Adrenal gland (tissue), 9 donors: ENCODE measurements at regions not wholly inside any gene's neighbourhood (a gene's known extent, or its start where the extent isn't known, plus 50 kb on each side); places are given as distances from the start of the nearest gene placed in this dataset.

Experiments
- DNase-seq, 7 donors: peaks; one replicate each; pipeline ENCODE4 v3.0.0-alpha.2; 2019 to 2020
- H3K27ac ChIP-seq, 5 donors: fragments of 200-600 bp; sonication (generic) in 4 of 5; 1 replicate in 3 of 5; 2 replicates in 2 of 5; pipeline versions ENCODE4 v1.5.1 to v1.8.0; 2016 to 2020; ENCODE audit warnings: mild to moderate bottlenecking in 1 of 5
- H3K27me3 ChIP-seq: fragments of 200-600 bp; 2 replicates; pipeline ENCODE4 v1.8.0; 2021
- H3K36me3 ChIP-seq, 2 donors: fragments of 200-600 bp; replicated peaks in 1 of 2; 1 replicate in 1 of 2; 2 replicates in 1 of 2; pipeline versions ENCODE4 v1.5.1 to v1.8.0; 2018 to 2022
- H3K4me1 ChIP-seq, 2 donors: fragments of 200-600 bp; replicated peaks in 1 of 2; 1 replicate in 1 of 2; 2 replicates in 1 of 2; pipeline versions ENCODE4 v1.5.1 to v1.8.0; 2018 to 2021
- H3K4me3 ChIP-seq, 4 donors: fragments of 200-600 bp; sonication (generic) in 3 of 4; one replicate each; pipeline ENCODE4 v1.5.1; 2016 to 2018
- H3K9me3 ChIP-seq, 3 donors: fragments of 200-600 bp; sonication (generic) in 1 of 3; replicated peaks in 1 of 3; 1 replicate in 2 of 3; 2 replicates in 1 of 3; pipeline versions ENCODE4 v1.5.1 to v1.8.0; 2016 to 2021
- POLR2A ChIP-seq, 2 donors: fragments of 450-650 bp; IDR thresholded peaks; one replicate each; pipeline ENCODE4 v1.6.1; 2017; ENCODE audit warnings: antibody characterized with exemption in 2 of 2, mild to moderate bottlenecking in 2 of 2, moderate library complexity in 1 of 2
- WGBS, 4 donors: extraction: QIAGEN DNeasy Blood & Tissue Kit in 2 of 4; methylation state at CpG; one replicate each; pipeline versions ENCODE4 v1.1.5 to v1.1.7; 2013 to 2017; 5-methylcytosine and 5-hydroxymethylcytosine counted together
- intact Hi-C, 2 donors: fragments of 100-400 bp; cut with DNase I; formaldehyde crosslinking; loops; one replicate each; pipeline versions ENCODE4 v1.14.1 to v1.15.0; 2022 to 2023
- TF ChIP-seq, protein P1 (sequence below), 6 experiments: fragments of 450-650 bp in 4 of 6; fragments of 200-600 bp in 2 of 6; sonication (generic) in 1 of 6; IDR thresholded peaks; 1 replicate in 5 of 6; 2 replicates in 1 of 6; pipeline versions ENCODE4 v1.5.1 to v1.8.0; 2016 to 2021; ENCODE audit warnings: antibody characterized with exemption in 6 of 6, mild to moderate bottlenecking in 2 of 6, moderate library complexity in 1 of 6
- donor health status: healthy with polysubstance abuse.
- donor health status: Bipolar disorder and iron deficiency.
- donor health status: DM: yes; HTN: yes; CAD: no.
- donor health status: DM: no; HTN: no; CAD: no.
- donor health status: DM: no; HTN: no; CAD: no.

DNA sequence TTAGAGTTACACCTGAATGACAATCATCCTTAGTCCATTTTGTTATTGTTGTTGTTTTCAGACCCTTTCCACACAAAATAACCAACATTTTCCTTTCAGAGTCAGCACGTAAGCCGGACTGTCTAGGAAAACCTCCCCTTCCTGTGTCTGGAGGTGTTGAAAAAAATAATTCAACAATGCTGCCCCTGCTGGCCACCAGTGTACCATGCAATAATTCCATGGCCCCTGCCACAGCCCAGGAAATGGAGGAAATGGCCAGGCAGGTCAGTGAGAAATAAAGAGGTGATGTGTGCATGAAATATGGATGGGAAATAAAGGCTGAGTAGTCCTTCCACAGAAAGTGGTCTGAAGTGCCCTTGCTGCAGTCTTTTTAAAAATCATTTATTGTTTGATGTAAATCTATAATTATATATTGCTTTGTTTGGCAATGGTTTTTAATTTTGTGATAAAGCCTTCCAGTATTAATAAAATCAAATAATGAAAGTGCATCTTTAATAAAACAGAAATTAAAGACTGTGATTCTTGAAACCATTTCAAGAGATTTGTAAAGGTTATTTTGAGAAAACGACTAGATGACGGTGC, 152.8 kb upstream of the PAPPA start:
- DNase-seq: peak in 1 of 7 donors; percentile 7
- H3K27ac ChIP-seq: no peak overlapping the region
- 59 to 66% (median 64%) methylated on average over 4 of the region's 4 CpGs for WGBS, 4 donors
- TF ChIP-seq, protein P1, sequence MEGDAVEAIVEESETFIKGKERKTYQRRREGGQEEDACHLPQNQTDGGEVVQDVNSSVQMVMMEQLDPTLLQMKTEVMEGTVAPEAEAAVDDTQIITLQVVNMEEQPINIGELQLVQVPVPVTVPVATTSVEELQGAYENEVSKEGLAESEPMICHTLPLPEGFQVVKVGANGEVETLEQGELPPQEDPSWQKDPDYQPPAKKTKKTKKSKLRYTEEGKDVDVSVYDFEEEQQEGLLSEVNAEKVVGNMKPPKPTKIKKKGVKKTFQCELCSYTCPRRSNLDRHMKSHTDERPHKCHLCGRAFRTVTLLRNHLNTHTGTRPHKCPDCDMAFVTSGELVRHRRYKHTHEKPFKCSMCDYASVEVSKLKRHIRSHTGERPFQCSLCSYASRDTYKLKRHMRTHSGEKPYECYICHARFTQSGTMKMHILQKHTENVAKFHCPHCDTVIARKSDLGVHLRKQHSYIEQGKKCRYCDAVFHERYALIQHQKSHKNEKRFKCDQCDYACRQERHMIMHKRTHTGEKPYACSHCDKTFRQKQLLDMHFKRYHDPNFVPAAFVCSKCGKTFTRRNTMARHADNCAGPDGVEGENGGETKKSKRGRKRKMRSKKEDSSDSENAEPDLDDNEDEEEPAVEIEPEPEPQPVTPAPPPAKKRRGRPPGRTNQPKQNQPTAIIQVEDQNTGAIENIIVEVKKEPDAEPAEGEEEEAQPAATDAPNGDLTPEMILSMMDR (IDR thresholded peaks at IDR 0.05): peak in 4 of 6 experiments; percentile 18 to 39 (median 25)
- TF ChIP-seq POLR2A (IDR thresholded peaks at IDR 0.05): no peak
- H3K27me3 ChIP-seq: no peaks in the 10 kb centered on the region
- H3K9me3 ChIP-seq: no peaks in the 10 kb centered on the region
- no peaks in the 10 kb centered on the region for H3K36me3 ChIP-seq
- H3K4me1 ChIP-seq: no peaks in the 10 kb centered on the region
- intact Hi-C loops: no loop called here
- no peak overlapping the region for H3K4me3 ChIP-seq

DNA sequence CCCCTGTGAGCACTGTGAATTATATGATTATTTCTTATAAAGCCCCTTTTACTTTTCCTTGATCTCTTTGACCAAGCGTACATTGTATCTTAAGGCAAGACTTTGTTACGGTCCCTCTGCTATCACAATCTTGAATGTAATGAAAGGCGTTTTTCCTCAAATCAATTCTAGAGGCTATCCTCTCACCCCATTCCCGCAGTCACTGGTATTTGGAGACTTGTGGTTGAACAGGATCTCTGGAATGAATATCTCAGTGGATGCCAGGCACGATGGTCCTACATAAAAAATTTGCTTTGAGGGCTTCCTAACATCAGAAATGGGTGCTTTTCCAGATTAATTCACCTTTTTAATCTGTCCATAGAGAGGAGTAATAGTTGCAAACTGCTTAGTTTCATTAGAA, 151.4 kb upstream of the PAPPA start:
- no peaks in the 10 kb centered on the region for H3K9me3 ChIP-seq
- H3K4me3 ChIP-seq: no peak overlapping the region
- TF ChIP-seq, protein P1 (IDR thresholded peaks at IDR 0.05): no peak
- no peak overlapping the region for H3K27ac ChIP-seq
- intact Hi-C loops: no loop called here
- H3K27me3 ChIP-seq: no peaks in the 10 kb centered on the region
- no peak for DNase-seq
- no peaks in the 10 kb centered on the region for H3K36me3 ChIP-seq
- 79 to 85% (median 80%) methylated on average over 5 of the region's 5 CpGs for WGBS, 4 donors
- H3K4me1 ChIP-seq: no peaks in the 10 kb centered on the region

DNA sequence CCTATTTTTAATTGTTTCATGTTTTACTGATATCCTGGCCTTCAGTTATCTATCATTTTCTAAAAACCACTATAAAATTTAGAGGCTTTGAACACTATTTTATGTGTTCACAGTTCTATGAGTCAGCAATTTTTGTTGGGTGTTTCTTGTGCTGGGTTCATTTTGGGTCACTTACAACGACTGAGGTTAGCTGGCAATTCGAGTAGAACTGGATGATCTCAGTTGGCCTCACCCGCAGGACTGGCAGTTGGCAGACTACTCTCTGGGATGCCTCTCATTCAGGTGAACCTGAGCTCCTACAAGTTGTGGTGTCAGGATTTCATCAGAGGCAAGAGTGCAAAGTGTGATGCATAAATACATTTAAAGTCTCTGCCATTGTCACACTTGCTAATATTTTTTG, 151.0 kb upstream of the PAPPA start:
- Histone ChIP-seq H3K9me3 (no peaks in the 10 kb centered on the region), H3K27ac (no peak overlapping the region), H3K36me3 (no peaks in the 10 kb centered on the region), H3K27me3 (no peaks in the 10 kb centered on the region), H3K4me1 (no peaks in the 10 kb centered on the region), H3K4me3 (no peak overlapping the region)
- WGBS, 4 donors: 61 to 69% (median 65%) methylated on average over 3 of the region's 3 CpGs
- TF ChIP-seq POLR2A (IDR thresholded peaks at IDR 0.05): no peak
- TF ChIP-seq, protein P1 (IDR thresholded peaks at IDR 0.05): no peak
- no peak for DNase-seq
- intact Hi-C loops: no loop called here

DNA sequence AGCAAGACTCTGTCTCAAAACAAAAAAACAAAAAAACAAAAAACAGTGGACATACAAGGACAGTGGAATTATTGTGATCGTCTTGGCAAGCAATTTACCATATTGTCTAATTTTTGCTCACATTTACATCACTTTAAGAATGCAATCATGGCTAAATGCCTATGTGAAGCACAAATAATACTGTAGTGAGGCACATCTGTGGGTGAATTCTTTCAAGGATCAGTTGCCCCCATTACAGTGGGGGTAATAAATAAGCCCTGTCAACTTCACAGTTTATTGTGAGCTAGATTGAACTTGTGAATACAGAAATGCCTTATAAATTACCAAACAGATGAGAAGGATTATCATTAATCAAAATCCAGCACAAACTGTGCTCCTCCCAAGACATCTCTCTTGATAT, 150.2 kb upstream of the PAPPA start:
- no peak for DNase-seq
- Histone ChIP-seq H3K9me3 (no peaks in the 10 kb centered on the region), H3K27me3 (no peaks in the 10 kb centered on the region), H3K27ac (no peak overlapping the region), H3K36me3 (no peaks in the 10 kb centered on the region), H3K4me3 (no peak overlapping the region), H3K4me1 (no peaks in the 10 kb centered on the region)
- 73 to 83% (median 77%) methylated on average over 1 of the region's 1 CpG for WGBS, 4 donors
- intact Hi-C loops: no loop called here
- TF ChIP-seq, protein P1 (IDR thresholded peaks at IDR 0.05): no peak
- TF ChIP-seq POLR2A (IDR thresholded peaks at IDR 0.05): no peak
